ENCODE measurements at regions not wholly inside any gene's neighbourhood (a gene's known extent, or its start where the extent isn't known, plus 50 kb on each side); places are given as distances from the start of the nearest gene placed in this dataset.

- no peak for DNase-seq (ENCODE audit: low spot score)
- in situ Hi-C loops (cut with MboI; ENCODE audit: low pct_unique_long_range_greater_than_20kb, low sequenced_read_pairs, unreplicated experiment), result no loop called here
- TF ChIP-seq CTCF (IDR thresholded peaks at IDR 0.05; ENCODE audit: extremely low read depth, insufficient read depth, missing control alignments), result no peak
Measured at GRCh38 chr7:125149151-125149550, 219.5 kb upstream of the POT1 start.

GRCh38 chr7:125147047-125147446 lies 217.4 kb upstream of the POT1 start:
- TF ChIP-seq CTCF (IDR thresholded peaks at IDR 0.05; ENCODE audit: extremely low read depth, insufficient read depth, missing control alignments), result no peak

GRCh38 chr7:125136755-125137532 lies 207.3 kb upstream of the POT1 start:
- no peak for TF ChIP-seq CTCF (IDR thresholded peaks at IDR 0.05; ENCODE audit: extremely low read depth, insufficient read depth, missing control alignments)
- in situ Hi-C loops (cut with MboI; ENCODE audit: low pct_unique_long_range_greater_than_20kb, low sequenced_read_pairs, unreplicated experiment), result no loop called here
- DNase-seq (ENCODE audit: low spot score), result no peak

More at GRCh38 chr7:125147047-125147446, 217.4 kb upstream of the POT1 start:
- in situ Hi-C loops (cut with MboI; ENCODE audit: low pct_unique_long_range_greater_than_20kb, low sequenced_read_pairs, unreplicated experiment), result no loop called here
- no peak for DNase-seq (ENCODE audit: low spot score)

GRCh38 chr7:125136341-125136740 lies 206.7 kb upstream of the POT1 start:
- in situ Hi-C loops (cut with MboI; ENCODE audit: low pct_unique_long_range_greater_than_20kb, low sequenced_read_pairs, unreplicated experiment), result no loop called here
- no peak for TF ChIP-seq CTCF (IDR thresholded peaks at IDR 0.05; ENCODE audit: extremely low read depth, insufficient read depth, missing control alignments)
- no peak for DNase-seq (ENCODE audit: low spot score)

GRCh38 chr7:125130173-125130572 lies 200.5 kb upstream of the POT1 start:
- no peak for TF ChIP-seq CTCF (IDR thresholded peaks at IDR 0.05; ENCODE audit: extremely low read depth, insufficient read depth, missing control alignments)
- no peak for DNase-seq (ENCODE audit: low spot score)
- in situ Hi-C loops (cut with MboI; ENCODE audit: low pct_unique_long_range_greater_than_20kb, low sequenced_read_pairs, unreplicated experiment), result no loop called here

- TF ChIP-seq CTCF (IDR thresholded peaks at IDR 0.05; ENCODE audit: extremely low read depth, insufficient read depth, missing control alignments), result no peak
- in situ Hi-C loops (cut with MboI; ENCODE audit: low pct_unique_long_range_greater_than_20kb, low sequenced_read_pairs, unreplicated experiment), result no loop called here
- no peak for DNase-seq (ENCODE audit: low spot score)
Measured at GRCh38 chr7:125127304-125127703, 197.7 kb upstream of the POT1 start.
